A673 (cell line): ENCODE measurements at regions not wholly inside any gene's neighbourhood (a gene's known extent, or its start where the extent isn't known, plus 50 kb on each side); places are given as distances from the start of the nearest gene placed in this dataset.

ENCODE experiments used
- EZH2 ChIP-seq: fragments of 200-600 bp; sonication (generic); IDR thresholded peaks from 2 replicates; pipeline ENCODE4 v1.6.1; 2017; ENCODE audit warnings: borderline replicate concordance, low read depth, mild to moderate bottlenecking, mixed read lengths, antibody characterized with exemption, low read length; ENCODE audit not compliant: poor library complexity, severe bottlenecking
- TF ChIP-seq, protein P1 (sequence below): fragments of 300-800, 200-600 bp; sonication (generic); conservative IDR thresholded peaks from 2 replicates; pipeline ENCODE4 v1.5.1; 2017; ENCODE audit warnings: low read depth, mild to moderate bottlenecking, antibody characterized with exemption, low read length, moderate library complexity, mixed read lengths

DNA sequence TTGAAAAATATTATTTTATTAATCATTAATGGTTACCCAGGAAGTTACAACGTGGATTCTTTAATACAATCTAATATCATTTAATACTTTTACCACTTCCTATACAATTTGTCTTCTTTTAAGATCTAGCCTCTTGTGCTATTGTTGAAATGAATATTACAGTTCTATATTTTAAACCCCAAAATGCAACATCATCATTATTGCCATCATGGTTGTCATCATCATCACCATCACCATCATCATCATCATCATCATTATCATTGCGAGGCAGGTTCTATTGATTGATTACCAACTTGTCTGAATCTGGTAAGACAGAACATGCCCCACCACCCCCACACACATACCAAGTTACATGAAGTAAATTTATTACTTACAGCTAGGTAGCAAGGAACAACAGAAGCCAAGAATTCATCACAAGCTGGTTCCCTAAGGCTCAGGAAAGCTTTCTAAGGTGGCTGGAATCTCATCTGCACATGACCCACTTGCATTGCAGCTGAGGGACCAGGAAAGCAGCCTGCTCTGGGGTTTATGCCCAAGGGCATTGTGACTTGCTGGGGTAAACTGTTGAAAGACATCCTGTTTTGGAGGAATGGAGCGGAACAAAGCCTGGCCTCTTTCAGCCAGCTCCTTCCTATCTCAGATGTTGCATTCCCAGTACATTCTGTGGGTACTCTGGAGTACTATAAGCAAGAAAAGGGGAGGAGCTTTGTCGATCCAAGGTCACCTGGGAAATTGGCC lies 418.1 kb downstream of the PRR16 start:
- TF ChIP-seq, protein P1, sequence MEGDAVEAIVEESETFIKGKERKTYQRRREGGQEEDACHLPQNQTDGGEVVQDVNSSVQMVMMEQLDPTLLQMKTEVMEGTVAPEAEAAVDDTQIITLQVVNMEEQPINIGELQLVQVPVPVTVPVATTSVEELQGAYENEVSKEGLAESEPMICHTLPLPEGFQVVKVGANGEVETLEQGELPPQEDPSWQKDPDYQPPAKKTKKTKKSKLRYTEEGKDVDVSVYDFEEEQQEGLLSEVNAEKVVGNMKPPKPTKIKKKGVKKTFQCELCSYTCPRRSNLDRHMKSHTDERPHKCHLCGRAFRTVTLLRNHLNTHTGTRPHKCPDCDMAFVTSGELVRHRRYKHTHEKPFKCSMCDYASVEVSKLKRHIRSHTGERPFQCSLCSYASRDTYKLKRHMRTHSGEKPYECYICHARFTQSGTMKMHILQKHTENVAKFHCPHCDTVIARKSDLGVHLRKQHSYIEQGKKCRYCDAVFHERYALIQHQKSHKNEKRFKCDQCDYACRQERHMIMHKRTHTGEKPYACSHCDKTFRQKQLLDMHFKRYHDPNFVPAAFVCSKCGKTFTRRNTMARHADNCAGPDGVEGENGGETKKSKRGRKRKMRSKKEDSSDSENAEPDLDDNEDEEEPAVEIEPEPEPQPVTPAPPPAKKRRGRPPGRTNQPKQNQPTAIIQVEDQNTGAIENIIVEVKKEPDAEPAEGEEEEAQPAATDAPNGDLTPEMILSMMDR, result no peak
- no peak for TF ChIP-seq EZH2
